ENCODE measurements at regions not wholly inside any gene's neighbourhood (a gene's known extent, or its start where the extent isn't known, plus 50 kb on each side); places are given as distances from the start of the nearest gene placed in this dataset.

DNA sequence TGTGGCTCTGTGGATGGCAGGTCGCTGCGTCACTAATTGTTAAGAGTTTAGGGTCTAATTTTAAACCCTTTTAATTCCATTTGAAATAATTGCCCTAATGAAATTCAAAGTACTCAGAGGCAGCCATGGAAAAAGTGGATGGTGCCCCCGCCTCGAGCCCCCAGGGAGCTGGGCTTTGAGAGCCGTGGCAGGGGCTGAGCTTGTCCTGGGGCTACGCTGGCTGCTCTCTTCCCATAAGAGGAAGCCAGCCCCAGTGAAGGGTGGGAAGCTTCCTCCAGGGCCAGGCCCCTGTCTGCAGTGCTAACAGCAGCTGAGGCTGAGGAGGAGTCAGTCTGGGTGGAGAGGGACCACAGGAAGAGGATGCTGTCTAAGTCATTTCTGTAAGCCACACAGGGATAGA lies 315.0 kb upstream of the POU3F1 start:
- no peaks in the 10 kb centered on the region for H3K27me3 Mint-ChIP-seq (ENCODE audit: low read depth)
- no peak overlapping the region for H3T11ph ChIP-seq (ENCODE audit: low read length)
- H3K4ac ChIP-seq (ENCODE audit: low read depth, low read length) = no peak overlapping the region
- no peak overlapping the region for H2BK12ac ChIP-seq (ENCODE audit: insufficient read length, low read depth, low read length)
- H2AFZ ChIP-seq (ENCODE audit: low read length) = no peak overlapping the region
- H3K56ac ChIP-seq (ENCODE audit: insufficient read length, low read depth, low read length) = no peak overlapping the region
- TF ChIP-seq, protein P1, sequence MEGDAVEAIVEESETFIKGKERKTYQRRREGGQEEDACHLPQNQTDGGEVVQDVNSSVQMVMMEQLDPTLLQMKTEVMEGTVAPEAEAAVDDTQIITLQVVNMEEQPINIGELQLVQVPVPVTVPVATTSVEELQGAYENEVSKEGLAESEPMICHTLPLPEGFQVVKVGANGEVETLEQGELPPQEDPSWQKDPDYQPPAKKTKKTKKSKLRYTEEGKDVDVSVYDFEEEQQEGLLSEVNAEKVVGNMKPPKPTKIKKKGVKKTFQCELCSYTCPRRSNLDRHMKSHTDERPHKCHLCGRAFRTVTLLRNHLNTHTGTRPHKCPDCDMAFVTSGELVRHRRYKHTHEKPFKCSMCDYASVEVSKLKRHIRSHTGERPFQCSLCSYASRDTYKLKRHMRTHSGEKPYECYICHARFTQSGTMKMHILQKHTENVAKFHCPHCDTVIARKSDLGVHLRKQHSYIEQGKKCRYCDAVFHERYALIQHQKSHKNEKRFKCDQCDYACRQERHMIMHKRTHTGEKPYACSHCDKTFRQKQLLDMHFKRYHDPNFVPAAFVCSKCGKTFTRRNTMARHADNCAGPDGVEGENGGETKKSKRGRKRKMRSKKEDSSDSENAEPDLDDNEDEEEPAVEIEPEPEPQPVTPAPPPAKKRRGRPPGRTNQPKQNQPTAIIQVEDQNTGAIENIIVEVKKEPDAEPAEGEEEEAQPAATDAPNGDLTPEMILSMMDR (conservative IDR thresholded peaks at IDR 0.05) = no peak
- peaks cover 46 to 56% of the 10 kb centered on the region in 2 experiments for H3K4me1 Mint-ChIP-seq
- no peak overlapping the region for H2BK20ac ChIP-seq (ENCODE audit: low read depth, low read length, poor library complexity, severe bottlenecking)
- H2BK15ac ChIP-seq (ENCODE audit: low read depth, low read length) = no peak overlapping the region
- H3K9me3 ChIP-seq (ENCODE audit: control insufficient read depth, low read depth, low read length) = no peaks in the 10 kb centered on the region
- H4K8ac ChIP-seq (replicated peaks; ENCODE audit: insufficient read length, low read depth, low read length) = no peak overlapping the region
- peaks cover 9% of the 10 kb centered on the region; the same call in 1 of the 2 replicates for H3K4me1 ChIP-seq (ENCODE audit: insufficient read depth, low read length)
- H3K9me3 Mint-ChIP-seq = peaks cover 9 to 10% of the 10 kb centered on the region in 2 experiments
- no peak overlapping the region for H3K4me3 Mint-ChIP-seq
- no peak overlapping the region for H2AK5ac ChIP-seq (ENCODE audit: insufficient read length, low read length)
- H3K79me1 ChIP-seq (ENCODE audit: insufficient read depth, low read depth, low read length, poor library complexity, severe bottlenecking) = no peaks in the 10 kb centered on the region
- no peaks in the 10 kb centered on the region for H3K79me2 ChIP-seq (ENCODE audit: insufficient read depth, low read length)
- no peak overlapping the region for H3K9ac ChIP-seq (ENCODE audit: extremely low read depth, insufficient read length, low read length)
- peak overlapping the region in 2 of 3 experiments; percentile 45 to 89; a peak in 2 of 7 replicates for H3K27ac Mint-ChIP-seq
- no peak overlapping the region for H3K18ac ChIP-seq (ENCODE audit: insufficient read length, low read depth, low read length)
- H3K27ac ChIP-seq (ENCODE audit: insufficient read length, low read depth, low read length) = no peak overlapping the region
- H3K4me2 ChIP-seq (ENCODE audit: insufficient read depth, insufficient read length, low read length) = no peak overlapping the region
- no peaks in the 10 kb centered on the region for H3K27me3 ChIP-seq (ENCODE audit: insufficient read depth, low read length)
- WGBS (ENCODE audit: extremely low coverage, insufficient read length, low lambda C conversion rate) = no CpG with 5 or more reads among the region's 6 CpGs
- no peak for DNase-seq
- no peaks in the 10 kb centered on the region for H3K23me2 ChIP-seq (ENCODE audit: insufficient read length, low read depth, low read length, poor library complexity, severe bottlenecking)
- H3K36me3 Mint-ChIP-seq (ENCODE audit: insufficient read depth in 1 of 3, low read depth in 3 of 3) = peaks cover 6 to 11% (median 10%) of the 10 kb centered on the region in 3 experiments; a peak in 6 of 7 replicates
- H4K20me1 ChIP-seq (ENCODE audit: control insufficient read depth, insufficient read depth, insufficient read length) = no peaks in the 10 kb centered on the region
- H3K23ac ChIP-seq (ENCODE audit: insufficient read length, low read depth, low read length) = no peak overlapping the region
- no peak overlapping the region for H2BK5ac ChIP-seq (ENCODE audit: insufficient read length, low read length)
- H4K91ac ChIP-seq (ENCODE audit: insufficient read length, low read depth, low read length) = no peak overlapping the region
- no peak overlapping the region for H3K14ac ChIP-seq (ENCODE audit: insufficient read depth, low read length)
- H4K5ac ChIP-seq (ENCODE audit: insufficient read length, low read depth, low read length) = no peak overlapping the region
- no peak overlapping the region for H2BK120ac ChIP-seq (ENCODE audit: low read depth, low read length, poor library complexity, severe bottlenecking)

All from H9 (cell line).